ENCODE measurements at regions not wholly inside any gene's neighbourhood (a gene's known extent, or its start where the extent isn't known, plus 50 kb on each side); places are given as distances from the start of the nearest gene placed in this dataset.
A peak's percentile ranks its signal among the peaks of the same experiment; 100 is the strongest.

- Histone ChIP-seq H3F3A (ENCODE audit: insufficient read depth, low read length) (no peaks in the 10 kb centered on the region), H3K9me2 (ENCODE audit: low read depth, low read length) (no peaks in the 10 kb centered on the region), H3K79me2 (ENCODE audit: insufficient read depth, low read length) (no peaks in the 10 kb centered on the region), H4K20me1 (ENCODE audit: insufficient read depth, low read length) (no peaks in the 10 kb centered on the region), H3K4me2 (ENCODE audit: low read length) (no peak overlapping the region), H3K27me3 (ENCODE audit: insufficient read depth, low read length) (no peaks in the 10 kb centered on the region), H3K36me3 (ENCODE audit: insufficient read depth, low read length) (no peaks in the 10 kb centered on the region), H2AFZ (ENCODE audit: low read length) (no peak overlapping the region), H3K27ac (ENCODE audit: low read depth, low read length, poor library complexity, severe bottlenecking) (no peak overlapping the region), H3K4me1 (ENCODE audit: insufficient read depth, low read length, severe bottlenecking) (no peaks in the 10 kb centered on the region), H3K4me3 (ENCODE audit: low read depth, low read length, poor library complexity, severe bottlenecking) (no peak overlapping the region), H3K9me3 (ENCODE audit: low read length) (no peaks in the 10 kb centered on the region), H3K9ac (ENCODE audit: low read length) (no peak overlapping the region)
- TF ChIP-seq EZH2 (IDR thresholded peaks at IDR 0.05; ENCODE audit: borderline replicate concordance, low read length): no peak
- TF ChIP-seq, protein P1, sequence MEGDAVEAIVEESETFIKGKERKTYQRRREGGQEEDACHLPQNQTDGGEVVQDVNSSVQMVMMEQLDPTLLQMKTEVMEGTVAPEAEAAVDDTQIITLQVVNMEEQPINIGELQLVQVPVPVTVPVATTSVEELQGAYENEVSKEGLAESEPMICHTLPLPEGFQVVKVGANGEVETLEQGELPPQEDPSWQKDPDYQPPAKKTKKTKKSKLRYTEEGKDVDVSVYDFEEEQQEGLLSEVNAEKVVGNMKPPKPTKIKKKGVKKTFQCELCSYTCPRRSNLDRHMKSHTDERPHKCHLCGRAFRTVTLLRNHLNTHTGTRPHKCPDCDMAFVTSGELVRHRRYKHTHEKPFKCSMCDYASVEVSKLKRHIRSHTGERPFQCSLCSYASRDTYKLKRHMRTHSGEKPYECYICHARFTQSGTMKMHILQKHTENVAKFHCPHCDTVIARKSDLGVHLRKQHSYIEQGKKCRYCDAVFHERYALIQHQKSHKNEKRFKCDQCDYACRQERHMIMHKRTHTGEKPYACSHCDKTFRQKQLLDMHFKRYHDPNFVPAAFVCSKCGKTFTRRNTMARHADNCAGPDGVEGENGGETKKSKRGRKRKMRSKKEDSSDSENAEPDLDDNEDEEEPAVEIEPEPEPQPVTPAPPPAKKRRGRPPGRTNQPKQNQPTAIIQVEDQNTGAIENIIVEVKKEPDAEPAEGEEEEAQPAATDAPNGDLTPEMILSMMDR (IDR thresholded peaks at IDR 0.05; ENCODE audit: low read length): no peak
Observed at GRCh38 chr11:115993590-115993989, 489.4 kb upstream of the CADM1 start.

- Histone ChIP-seq H3K36me3 (ENCODE audit: insufficient read depth, low read length) (no peaks in the 10 kb centered on the region), H3K27me3 (ENCODE audit: insufficient read depth, low read length) (no peaks in the 10 kb centered on the region), H3K4me3 (ENCODE audit: low read depth, low read length, poor library complexity, severe bottlenecking) (no peak overlapping the region), H3K9ac (ENCODE audit: low read length) (no peak overlapping the region), H3F3A (ENCODE audit: insufficient read depth, low read length) (no peaks in the 10 kb centered on the region), H3K9me3 (ENCODE audit: low read length) (no peaks in the 10 kb centered on the region), H3K4me1 (ENCODE audit: insufficient read depth, low read length, severe bottlenecking) (no peaks in the 10 kb centered on the region), H4K20me1 (ENCODE audit: insufficient read depth, low read length) (no peaks in the 10 kb centered on the region), H3K79me2 (ENCODE audit: insufficient read depth, low read length) (no peaks in the 10 kb centered on the region), H3K27ac (ENCODE audit: low read depth, low read length, poor library complexity, severe bottlenecking) (no peak overlapping the region), H2AFZ (ENCODE audit: low read length) (no peak overlapping the region), H3K4me2 (ENCODE audit: low read length) (no peak overlapping the region), H3K9me2 (ENCODE audit: low read depth, low read length) (no peaks in the 10 kb centered on the region)
- TF ChIP-seq, protein P1 (IDR thresholded peaks at IDR 0.05; ENCODE audit: low read length): peak; percentile 59; the same call in 1 of the 2 replicates
- no peak for TF ChIP-seq EZH2 (IDR thresholded peaks at IDR 0.05; ENCODE audit: borderline replicate concordance, low read length)
Observed at GRCh38 chr11:115990004-115990447, 485.8 kb upstream of the CADM1 start.

- Histone ChIP-seq H3K9me3 (ENCODE audit: low read length) (no peaks in the 10 kb centered on the region), H2AFZ (ENCODE audit: low read length) (no peak overlapping the region), H3K27me3 (ENCODE audit: insufficient read depth, low read length) (no peaks in the 10 kb centered on the region), H3K36me3 (ENCODE audit: insufficient read depth, low read length) (no peaks in the 10 kb centered on the region), H3K4me1 (ENCODE audit: insufficient read depth, low read length, severe bottlenecking) (no peaks in the 10 kb centered on the region), H3K27ac (ENCODE audit: low read depth, low read length, poor library complexity, severe bottlenecking) (no peak overlapping the region), H3F3A (ENCODE audit: insufficient read depth, low read length) (no peaks in the 10 kb centered on the region), H3K9ac (ENCODE audit: low read length) (no peak overlapping the region), H3K4me2 (ENCODE audit: low read length) (no peak overlapping the region), H3K9me2 (ENCODE audit: low read depth, low read length) (no peaks in the 10 kb centered on the region), H3K79me2 (ENCODE audit: insufficient read depth, low read length) (no peaks in the 10 kb centered on the region), H3K4me3 (ENCODE audit: low read depth, low read length, poor library complexity, severe bottlenecking) (no peak overlapping the region), H4K20me1 (ENCODE audit: insufficient read depth, low read length) (no peaks in the 10 kb centered on the region)
- TF ChIP-seq, protein P1 (IDR thresholded peaks at IDR 0.05; ENCODE audit: low read length): no peak
- TF ChIP-seq EZH2 (IDR thresholded peaks at IDR 0.05; ENCODE audit: borderline replicate concordance, low read length): no peak
Observed at GRCh38 chr11:115985896-115986295, 481.7 kb upstream of the CADM1 start.

Measured in OCI-LY1 (cell line).